HepG2 (cell line): ENCODE measurements at regions not wholly inside any gene's neighbourhood (a gene's known extent, or its start where the extent isn't known, plus 50 kb on each side); places are given as distances from the start of the nearest gene placed in this dataset.

ENCODE experiments used
- ATAC-seq: fragments of 200-7000 bp; cut with Tn5 transposase; 3 replicates; pipeline ENCODE4 v1.9.1; 2020; ENCODE audit warnings: mild to moderate bottlenecking, moderate library complexity
- BruUV-seq: library from RNA; stranded (reverse); fragments of 400-500 nt; replicated peaks from 2 replicates; lab custom pipeline; 2021; lab: Mats Ljungman, UMichigan
- CTCF ChIA-PET: fragments of 300-600 bp; formaldehyde crosslinking; extraction: SDS; loops from one replicate; lab custom pipeline; 2021; ENCODE audit warnings: low total read pairs, inconsistent platforms, low intra/inter-chr PET ratio; lab: Yijun Ruan, JAX
- POLR2A ChIA-PET: fragments of 350-600 bp; sonication (Branson Sonifier 250); formaldehyde crosslinking; loops from one replicate; lab custom pipeline; 2020; ENCODE audit warnings: antibody characterized with exemption, inconsistent platforms; lab: Yijun Ruan, JAX
- DNase-seq: peaks from one replicate; pipeline ENCODE4 v3.0.0-alpha.2; 2015; ENCODE audit warnings: low spot score
- FAIRE-seq: peaks from 3 replicates; lab custom pipeline; 2011; peaks lifted over from hg19 to GRCh38; lab: Jason Lieb, UNC
- H2AFZ ChIP-seq: one replicate; pipeline ENCODE4 v1.6.1; 2011; ENCODE audit warnings: low read length, inconsistent platforms
- H3K27ac ChIP-seq: fragments of 300-600 bp; 3 replicates; pipeline ENCODE4 v1.8.0; 2011; ENCODE audit warnings: mixed run types, mild to moderate bottlenecking, mixed read lengths, low read length, inconsistent platforms; ENCODE audit not compliant: insufficient read depth; ENCODE audit errors: extremely low read length
- H3K27me3 ChIP-seq, 2 experiments: fragments of 200-600 bp in 1 of 2; 2 replicates in 1 of 2; 3 replicates in 1 of 2; pipeline versions ENCODE4 v1.6.0 to v1.8.0; 2011; ENCODE audit warnings: low read length in 2 of 2, mild to moderate bottlenecking in 2 of 2, moderate library complexity in 2 of 2, inconsistent platforms in 1 of 2; ENCODE audit not compliant: insufficient read depth in 2 of 2, control insufficient read depth in 1 of 2
- H3K36me3 ChIP-seq, 2 experiments: fragments of 200-600 bp in 1 of 2; replicated peaks in 1 of 2; 2 replicates in 1 of 2; 3 replicates in 1 of 2; pipeline versions ENCODE4 v1.5.1 to v1.8.0; 2011; ENCODE audit warnings: low read length in 2 of 2, inconsistent platforms in 1 of 2; ENCODE audit not compliant: insufficient read depth in 2 of 2, control insufficient read depth in 1 of 2
- H3K4me1 ChIP-seq: 2 replicates; pipeline ENCODE4 v1.5.1; 2012; ENCODE audit warnings: low read length, inconsistent platforms; ENCODE audit not compliant: insufficient read depth
- H3K4me2 ChIP-seq: 2 replicates; pipeline ENCODE4 v1.6.0; 2011; ENCODE audit warnings: low read depth, low read length, inconsistent platforms
- H3K4me3 ChIP-seq, 3 experiments: fragments of 200-600 bp in 1 of 3; sonication (generic), shearing (Covaris generic) in 1 of 3; replicated peaks in 1 of 3; 2 replicates each; pipeline ENCODE4 v1.5.1; 2011 to 2016; ENCODE audit warnings: low read length in 3 of 3, inconsistent platforms in 2 of 3, low read depth in 2 of 3, mild to moderate bottlenecking in 2 of 3, control low read depth in 1 of 3, mixed read lengths in 1 of 3; ENCODE audit not compliant: insufficient read depth in 1 of 3
- H3K79me2 ChIP-seq: one replicate; pipeline ENCODE4 v1.6.1; 2011; ENCODE audit warnings: low read length, inconsistent platforms; ENCODE audit not compliant: insufficient read depth
- H3K9ac ChIP-seq: 2 replicates; pipeline ENCODE4 v1.6.0; 2011; ENCODE audit warnings: mild to moderate bottlenecking, low read depth, low read length, inconsistent platforms; ENCODE audit not compliant: insufficient read depth
- H3K9me3 ChIP-seq: 2 replicates; pipeline ENCODE4 v1.5.1; 2012; ENCODE audit warnings: mild to moderate bottlenecking, low read length
- H4K20me1 ChIP-seq: 2 replicates; pipeline ENCODE4 v1.6.0; 2011; ENCODE audit warnings: inconsistent platforms, mild to moderate bottlenecking, low read length, moderate library complexity; ENCODE audit not compliant: insufficient read depth
- ELF3 ChIP-seq: IDR thresholded peaks from 2 replicates; pipeline ENCODE4 v1.6.1; 2016; ENCODE audit warnings: missing genetic modification reagents, missing compliant biosample characterization
- ETV5 ChIP-seq: IDR thresholded peaks from 2 replicates; pipeline ENCODE4 v1.6.1; 2018; ENCODE audit warnings: missing biosample characterization, missing genetic modification reagents, inconsistent platforms, borderline replicate concordance
- GFI1 ChIP-seq: sonication (generic); formaldehyde crosslinking; IDR thresholded peaks from 2 replicates; pipeline ENCODE4 v1.5.0; 2020; ENCODE audit warnings: missing genetic modification reagents, mild to moderate bottlenecking, borderline replicate concordance
- HNRNPH1 ChIP-seq: fragments of 200-400 bp; formaldehyde crosslinking; optimal IDR thresholded peaks from 2 replicates; pipeline ENCODE3; 2017; ENCODE audit warnings: mild to moderate bottlenecking, low read depth, low read length
- NR2F6 ChIP-seq, 2 experiments: IDR thresholded peaks; 2 replicates each; pipeline ENCODE4 v1.6.1; 2016; ENCODE audit warnings: antibody characterized with exemption in 1 of 2, mild to moderate bottlenecking in 1 of 2
- RBAK ChIP-seq: sonication (generic); formaldehyde crosslinking; IDR thresholded peaks from 2 replicates; pipeline ENCODE4 v1.5.1; 2020; ENCODE audit warnings: mild to moderate bottlenecking, missing genetic modification reagents
- RXRB ChIP-seq: IDR thresholded peaks from 2 replicates; pipeline ENCODE4 v1.6.1; 2016; ENCODE audit warnings: borderline replicate concordance, missing genetic modification reagents, missing compliant biosample characterization
- SOX13 ChIP-seq, 3 experiments: fragments of 450-650 bp in 1 of 3; sonication (generic) in 1 of 3; formaldehyde crosslinking in 1 of 3; IDR thresholded peaks in 2 of 3; conservative IDR thresholded peaks in 1 of 3; 2 replicates each; pipeline versions ENCODE4 v1.5.0 to v1.6.1; 2016 to 2020; ENCODE audit warnings: antibody characterized with exemption in 1 of 3, mild to moderate bottlenecking in 1 of 3, missing compliant biosample characterization in 1 of 3, missing genetic modification reagents in 1 of 3, moderate library complexity in 1 of 3
- TEAD2 ChIP-seq: sonication (generic); formaldehyde crosslinking; IDR thresholded peaks from 2 replicates; pipeline ENCODE4 v1.9.0; 2021; ENCODE audit warnings: missing genetic modification reagents
- ZFP91 ChIP-seq: sonication (generic); formaldehyde crosslinking; IDR thresholded peaks from 2 replicates; pipeline ENCODE4 v1.9.0; 2022; ENCODE audit warnings: missing genetic modification reagents, mild to moderate bottlenecking, borderline replicate concordance
- ZNF562 ChIP-seq: sonication (generic); formaldehyde crosslinking; IDR thresholded peaks from 2 replicates; pipeline ENCODE4 v1.8.0; 2022; ENCODE audit warnings: missing genetic modification reagents, borderline replicate concordance
- ZNF773 ChIP-seq: sonication (generic); formaldehyde crosslinking; IDR thresholded peaks from 2 replicates; pipeline ENCODE4 v1.4.0; 2020; ENCODE audit warnings: missing genetic modification reagents, borderline replicate concordance
- ZSCAN31 ChIP-seq: sonication (generic); formaldehyde crosslinking; IDR thresholded peaks from 2 replicates; pipeline ENCODE4 v1.5.0; 2020; ENCODE audit warnings: low read depth, mild to moderate bottlenecking, missing genetic modification reagents
- WGBS: methylation state at CpG from one replicate; pipeline ENCODE4 v1.1.6; 2017; ENCODE audit warnings: low lambda C conversion rate; 5-methylcytosine and 5-hydroxymethylcytosine counted together
- in situ Hi-C: cut with HindIII; loops from 2 replicates; pipeline ENCODE4 v1.10.0; 2017; ENCODE audit warnings: low pct_unique_long_range_greater_than_20kb; ENCODE audit not compliant: extremely low pct_ligation_motif_present
- intact Hi-C: fragments of 100-400 bp; cut with micrococcal nuclease; formaldehyde crosslinking; loops from one replicate; pipeline ENCODE4 v1.10.0; 2022; ENCODE audit not compliant: unreplicated experiment

GRCh38 chr22:27431081-27431480 lies 370.5 kb downstream of the MN1 start:
- peaks cover 13% of the 10 kb centered on the region for H3K4me1 ChIP-seq
- ATAC-seq (no peak), DNase-seq (no peak), FAIRE-seq (no peak)
- H3K79me2 ChIP-seq = no peaks in the 10 kb centered on the region
- H3K9me3 ChIP-seq = peaks cover 11% of the 10 kb centered on the region
- 28% methylated on average over 6 of the region's 7 CpGs for WGBS
- ChIA-PET POLR2A (no interaction called here), CTCF (no interaction called here)
- no peak overlapping the region for H3K9ac ChIP-seq
- no peaks in the 10 kb centered on the region for H3K36me3 ChIP-seq
- no peak overlapping the region for H3K4me3 ChIP-seq
- no peak overlapping the region for H3K4me2 ChIP-seq
- H2AFZ ChIP-seq = no peak overlapping the region
- TF ChIP-seq ZNF562 (CRISPR knock-in tag) (no peak), ZNF773 (CRISPR knock-in tag) (no peak), HNRNPH1 (no peak), TEAD2 (CRISPR knock-in tag) (no peak), RBAK (CRISPR knock-in tag) (no peak), SOX13 (IDR thresholded peaks at IDR 0.05) (no peak), SOX13 (CRISPR knock-in tag; conservative IDR thresholded peaks at IDR 0.05 in 1 of 2, IDR thresholded peaks at IDR 0.05 in 1 of 2) (no peak), RXRB (CRISPR knock-in tag) (no peak), ZSCAN31 (CRISPR knock-in tag) (no peak), GFI1 (CRISPR knock-in tag) (no peak)
- H3K27ac ChIP-seq = no peak overlapping the region
- intact Hi-C loops = no loop called here
- H4K20me1 ChIP-seq = no peaks in the 10 kb centered on the region
- BruUV-seq = no TSS peak
- H3K27me3 ChIP-seq = 0 out of 5 replicates have a peak, but pooled peaks cover 0 to 3% of the 10 kb centered on the region in 2 experiments
- in situ Hi-C loops = no loop called here

- intact Hi-C loops = no loop called here
- Histone ChIP-seq H3K9ac (no peak overlapping the region), H2AFZ (no peak overlapping the region), H3K4me3 (no peak overlapping the region), H4K20me1 (no peaks in the 10 kb centered on the region), H3K4me1 (peaks cover 13% of the 10 kb centered on the region), H3K36me3 (no peaks in the 10 kb centered on the region), H3K27me3 (0 out of 5 replicates have a peak, but pooled peaks cover 0 to 3% of the 10 kb centered on the region in 2 experiments), H3K27ac (no peak overlapping the region), H3K4me2 (no peak overlapping the region), H3K9me3 (peaks cover 11% of the 10 kb centered on the region), H3K79me2 (no peaks in the 10 kb centered on the region)
- TF ChIP-seq ZFP91 (CRISPR knock-in tag) = no peak
- no peak for TF ChIP-seq ELF3 (CRISPR knock-in tag)
- no peak for TF ChIP-seq NR2F6 (IDR thresholded peaks at IDR 0.05)
- TF ChIP-seq NR2F6 (CRISPR knock-in tag; IDR thresholded peaks at IDR 0.05) = no peak
- no peak for TF ChIP-seq ETV5 (CRISPR knock-in tag)
- ChIA-PET POLR2A (no interaction called here), CTCF (no interaction called here)
- WGBS = 15% methylated on average over 4 of the region's 4 CpGs
- in situ Hi-C loops = no loop called here
- no TSS peak for BruUV-seq
- DNase-seq (no peak), ATAC-seq (no peak), FAIRE-seq (no peak)
These were observed 369.7 kb downstream of the MN1 start for GRCh38 chr22:27431896-27432295.
